HG03064 (cell line): ENCODE measurements at regions not wholly inside any gene's neighbourhood (a gene's known extent, or its start where the extent isn't known, plus 50 kb on each side); places are given as distances from the start of the nearest gene placed in this dataset.

Source experiments
- ATAC-seq: cut with Tn5 transposase; IDR thresholded peaks from one replicate; pipeline ENCODE4 v1.9.1; 2021; ENCODE audit warnings: low read depth; ENCODE audit not compliant: unreplicated experiment

GRCh38 chr12:114938487-114939210 is 254.7 kb upstream of the TBX3 start:
- ATAC-seq: no peak

GRCh38 chr12:114936148-114937079 is 252.4 kb upstream of the TBX3 start:
- ATAC-seq: no peak

GRCh38 chr12:114935658-114936057 is 251.7 kb upstream of the TBX3 start:
- ATAC-seq: no peak

GRCh38 chr12:114933428-114934160 is 249.6 kb upstream of the TBX3 start:
- ATAC-seq: no peak

GRCh38 chr12:114932806-114933205 is 248.8 kb upstream of the TBX3 start:
- ATAC-seq: no peak

- ATAC-seq: no peak
Observed at GRCh38 chr12:114931025-114931424, 247.1 kb upstream of the TBX3 start.

GRCh38 chr12:114926341-114926740 is 242.4 kb upstream of the TBX3 start:
- ATAC-seq: no peak

GRCh38 chr12:114924946-114925475 is 241.0 kb upstream of the TBX3 start:
- no peak for ATAC-seq

- ATAC-seq: no peak
Observed at GRCh38 chr12:114921781-114922180, 237.8 kb upstream of the TBX3 start.

GRCh38 chr12:114920771-114921554 is 237.0 kb upstream of the TBX3 start:
- no peak for ATAC-seq

GRCh38 chr12:114919479-114919878 is 235.5 kb upstream of the TBX3 start:
- no peak for ATAC-seq

- no peak for ATAC-seq
Observed at GRCh38 chr12:114918535-114919233, 234.7 kb upstream of the TBX3 start.

GRCh38 chr12:114917953-114918352 is 234.0 kb upstream of the TBX3 start:
- no peak for ATAC-seq

GRCh38 chr12:114917307-114917706 is 233.3 kb upstream of the TBX3 start:
- no peak for ATAC-seq

- no peak for ATAC-seq
Observed at GRCh38 chr12:114916541-114916940, 232.6 kb upstream of the TBX3 start.

GRCh38 chr12:114916124-114916523 is 232.1 kb upstream of the TBX3 start:
- ATAC-seq: no peak

- ATAC-seq: no peak
Observed at GRCh38 chr12:114913871-114914801, 230.2 kb upstream of the TBX3 start.

GRCh38 chr12:114912811-114913210 is 228.8 kb upstream of the TBX3 start:
- ATAC-seq: no peak
